H1 (cell line): ENCODE measurements at regions not wholly inside any gene's neighbourhood (a gene's known extent, or its start where the extent isn't known, plus 50 kb on each side); places are given as distances from the start of the nearest gene placed in this dataset.

Experiments
- ATF3 ChIP-seq: IDR thresholded peaks from 2 replicates; pipeline ENCODE4 v1.6.1; 2011; ENCODE audit warnings: low read depth, mild to moderate bottlenecking, low read length; ENCODE audit not compliant: insufficient read depth
- BRCA1 ChIP-seq: IDR thresholded peaks from 2 replicates; pipeline ENCODE4 v1.6.1; 2012; ENCODE audit warnings: low read depth, low read length, improper control_type of control experiment
- CBX8 ChIP-seq: fragments of 300-800, 300-1000 bp; sonication (generic); IDR thresholded peaks from 2 replicates; pipeline ENCODE4 v1.7.1; 2016; ENCODE audit warnings: low read depth, low read length, borderline replicate concordance
- CTCF ChIP-seq, 3 experiments: IDR thresholded peaks; 1 replicate in 2 of 3; 2 replicates in 1 of 3; pipeline versions ENCODE4 v1.5.1 to v1.6.1; 2011; ENCODE audit warnings: low read length in 3 of 3, mild to moderate bottlenecking in 3 of 3, inconsistent platforms in 2 of 3, low read depth in 1 of 3, moderate library complexity in 1 of 3; ENCODE audit not compliant: insufficient read depth in 1 of 3; ENCODE audit errors: control extremely low read depth in 1 of 3
- EP300 ChIP-seq, 2 experiments: IDR thresholded peaks; 1 replicate in 1 of 2; 2 replicates in 1 of 2; pipeline ENCODE4 v1.6.1; 2011 to 2012; ENCODE audit warnings: low read depth in 2 of 2, low read length in 2 of 2, mild to moderate bottlenecking in 2 of 2, borderline replicate concordance in 1 of 2, inconsistent platforms in 1 of 2, moderate library complexity in 1 of 2
- EZH2 ChIP-seq: fragments of 200-600 bp; sonication (generic); IDR thresholded peaks from 2 replicates; pipeline ENCODE4 v1.7.1; 2012; ENCODE audit warnings: low read depth, mild to moderate bottlenecking, moderate library complexity, low read length, inconsistent platforms; ENCODE audit not compliant: severe bottlenecking
- FOSL1 ChIP-seq: IDR thresholded peaks from 2 replicates; pipeline ENCODE4 v1.6.1; 2011; ENCODE audit warnings: mild to moderate bottlenecking, low read depth, low read length, moderate library complexity; ENCODE audit not compliant: insufficient read depth
- HDAC2 ChIP-seq, 2 experiments: fragments of 300-600 bp in 1 of 2; sonication (generic) in 1 of 2; IDR thresholded peaks; 2 replicates each; pipeline ENCODE4 v1.6.1; 2011 to 2012; ENCODE audit warnings: low read depth in 2 of 2, low read length in 2 of 2, mild to moderate bottlenecking in 2 of 2, moderate library complexity in 2 of 2, borderline replicate concordance in 1 of 2, inconsistent platforms in 1 of 2
- JUND ChIP-seq: IDR thresholded peaks from 2 replicates; pipeline ENCODE4 v1.6.1; 2011; ENCODE audit warnings: mild to moderate bottlenecking, improper control_type of control experiment, low read length
- KDM1A ChIP-seq: fragments of 200-600, 300-600 bp; sonication (generic); IDR thresholded peaks from 2 replicates; pipeline ENCODE4 v1.7.1; 2016; ENCODE audit warnings: mild to moderate bottlenecking, low read length, borderline replicate concordance
- NRF1 ChIP-seq: IDR thresholded peaks from 2 replicates; pipeline ENCODE4 v1.6.1; 2011; ENCODE audit warnings: mild to moderate bottlenecking, low read depth, low read length, improper control_type of control experiment
- POLR2A ChIP-seq, 2 experiments: IDR thresholded peaks; 1 replicate in 1 of 2; 2 replicates in 1 of 2; pipeline ENCODE4 v1.6.1; 2011; ENCODE audit warnings: low read depth in 2 of 2, low read length in 2 of 2, mild to moderate bottlenecking in 2 of 2; ENCODE audit errors: control extremely low read depth in 1 of 2
- RBBP5 ChIP-seq: IDR thresholded peaks from 2 replicates; pipeline ENCODE4 v1.7.1; 2012; ENCODE audit warnings: low read depth, mild to moderate bottlenecking, inconsistent platforms, low read length, moderate library complexity, borderline replicate concordance
- RFX5 ChIP-seq: IDR thresholded peaks from 2 replicates; pipeline ENCODE4 v1.6.1; 2011; ENCODE audit warnings: low read depth, low read length, improper control_type of control experiment, borderline replicate concordance
- SIN3A ChIP-seq, 2 experiments: IDR thresholded peaks in 1 of 2; conservative IDR thresholded peaks in 1 of 2; 2 replicates each; pipeline ENCODE4 v1.6.1; 2011 to 2012; ENCODE audit warnings: low read length in 2 of 2, improper control_type of control experiment in 1 of 2, low read depth in 1 of 2, mild to moderate bottlenecking in 1 of 2
- TEAD4 ChIP-seq: IDR thresholded peaks from 2 replicates; pipeline ENCODE4 v1.6.1; 2012; ENCODE audit warnings: low read depth, low read length, inconsistent platforms, mixed read lengths
- YY1 ChIP-seq: IDR thresholded peaks from 2 replicates; pipeline ENCODE4 v1.6.1; 2011; ENCODE audit warnings: low read depth, mild to moderate bottlenecking, low read length

- TF ChIP-seq RFX5, result no peak
- TF ChIP-seq EZH2, result no peak
- no peak for TF ChIP-seq KDM1A
- TF ChIP-seq CBX8, result no peak
- TF ChIP-seq FOSL1, result no peak
- TF ChIP-seq EP300 (IDR thresholded peaks at IDR 0.05; ENCODE audit: borderline replicate concordance in 1 of 2, low read depth in 2 of 2, low read length in 2 of 2), result no peak
- no peak for TF ChIP-seq SIN3A (conservative IDR thresholded peaks at IDR 0.05 in 1 of 2, IDR thresholded peaks at IDR 0.05 in 1 of 2; ENCODE audit: low read depth in 1 of 2, low read length in 2 of 2)
- TF ChIP-seq NRF1, result no peak
- no peak for TF ChIP-seq POLR2A (IDR thresholded peaks at IDR 0.05; ENCODE audit: control extremely low read depth in 1 of 2, low read depth in 2 of 2, low read length in 2 of 2)
- no peak for TF ChIP-seq ATF3
- TF ChIP-seq RBBP5, result no peak
- TF ChIP-seq TEAD4, result no peak
- no peak for TF ChIP-seq CTCF (IDR thresholded peaks at IDR 0.05; ENCODE audit: control extremely low read depth in 1 of 3, insufficient read depth in 1 of 3, low read depth in 1 of 3, low read length in 3 of 3)
- no peak for TF ChIP-seq HDAC2 (IDR thresholded peaks at IDR 0.05; ENCODE audit: borderline replicate concordance in 1 of 2, low read depth in 2 of 2, low read length in 2 of 2)
- TF ChIP-seq BRCA1, result no peak
- TF ChIP-seq YY1, result no peak
- no peak for TF ChIP-seq JUND
- TF ChIP-seq, all 59 proteins: peak for 0
Measured at GRCh38 chr3:6726811-6727210, 134.1 kb upstream of the GRM7 start (continued).
